Activated CD4-positive, CD25-positive, alpha-beta regulatory T cell treated with anti-CD3 and anti-CD28 coated beads, Interleukin-2, amount 50 U/mL, for 16 hours (primary cell): ENCODE measurements at regions not wholly inside any gene's neighbourhood (a gene's known extent, or its start where the extent isn't known, plus 50 kb on each side); places are given as distances from the start of the nearest gene placed in this dataset.

Experiments used
- DNase-seq: peaks from one replicate; pipeline ENCODE4 v3.0.0-alpha.2; 2020; ENCODE audit warnings: low read depth, low spot score

DNA sequence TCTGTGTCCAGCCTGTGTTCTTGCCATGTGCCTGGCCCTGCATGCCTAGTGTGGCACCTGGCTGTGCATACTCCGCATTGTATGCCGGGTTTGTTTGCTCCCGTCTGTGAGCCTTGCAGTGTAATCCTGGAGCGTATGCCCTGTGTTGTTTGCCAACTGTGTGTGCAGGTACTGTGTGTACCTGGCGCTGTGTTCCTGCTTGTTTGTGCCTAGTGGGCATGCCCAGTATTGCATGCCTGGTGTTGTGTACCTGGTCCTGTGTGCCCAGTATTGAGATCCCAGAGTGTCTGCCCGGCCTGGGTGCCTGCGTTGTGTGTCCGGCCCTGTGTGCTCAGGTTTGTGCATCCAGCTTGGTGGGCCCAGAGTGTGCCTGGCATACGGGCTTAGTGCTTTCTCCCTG lies 54.5 kb upstream of the CHRNA7 start:
- no peak for DNase-seq

DNA sequence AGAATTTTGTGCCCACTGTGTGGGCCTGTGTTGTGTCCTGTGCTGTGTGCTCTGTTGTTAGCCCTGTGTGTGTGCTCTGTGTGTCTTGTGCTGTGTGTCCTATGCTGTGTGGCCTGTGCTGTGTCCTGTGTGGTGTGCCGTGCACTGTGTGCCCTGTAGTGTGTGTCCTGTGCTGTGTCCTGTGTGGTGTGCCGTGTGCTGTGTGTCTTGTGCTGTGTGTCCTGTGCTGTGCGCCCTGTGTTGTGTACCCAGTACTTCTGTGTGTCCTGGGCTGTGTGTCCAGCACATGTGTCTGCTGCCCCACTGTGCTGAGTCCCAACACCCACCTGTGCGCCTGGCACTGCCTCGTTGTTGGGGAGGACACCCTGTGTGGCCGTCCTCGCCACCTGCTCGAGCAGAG lies 53.2 kb upstream of the CHRNA7 start:
- no peak for DNase-seq

DNA sequence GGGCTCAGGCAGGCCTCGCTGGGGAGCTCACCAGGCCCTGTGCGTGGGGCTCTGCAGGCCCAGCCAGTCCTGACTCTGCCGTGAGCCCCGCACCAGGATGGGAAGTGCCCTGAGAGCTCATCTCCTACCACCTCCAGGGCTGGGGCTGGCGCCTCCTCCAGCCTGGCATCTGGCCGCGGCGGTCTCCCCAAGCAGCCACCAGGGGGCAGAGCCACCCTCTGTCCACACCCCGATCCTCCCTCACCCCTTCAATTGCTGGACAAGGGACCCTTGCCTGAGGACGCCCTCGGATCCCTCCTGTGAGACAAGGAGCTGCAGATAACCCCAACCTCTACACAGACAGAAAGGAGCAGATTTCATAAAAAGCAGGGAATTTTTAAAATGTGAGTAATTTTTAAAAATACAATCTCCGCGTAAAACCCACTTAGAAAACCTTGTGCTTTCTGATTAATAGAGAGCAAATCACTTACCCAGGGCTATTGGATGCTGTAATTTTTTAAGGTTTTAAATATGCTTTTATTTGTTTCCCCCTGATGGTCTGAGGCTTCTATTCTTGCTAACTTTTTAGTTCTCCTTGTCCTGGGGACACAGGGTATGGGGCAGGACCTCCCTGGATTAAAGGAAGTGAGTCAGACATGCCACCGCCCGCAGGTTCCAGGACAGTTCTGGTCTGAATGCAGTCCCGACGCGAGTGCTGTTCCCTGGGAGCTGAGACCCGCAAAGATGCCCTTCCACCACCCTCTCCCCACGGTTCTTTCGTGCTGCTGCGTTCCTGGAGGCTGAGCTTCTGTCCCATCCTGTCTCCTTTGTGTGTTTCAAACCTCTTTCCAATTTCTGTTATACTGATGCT lies 52.3 kb upstream of the CHRNA7 start:
- peak; percentile 13 for DNase-seq
